ENCODE measurements at regions not wholly inside any gene's neighbourhood (a gene's known extent, or its start where the extent isn't known, plus 50 kb on each side); places are given as distances from the start of the nearest gene placed in this dataset.

GRCh38 chr2:60047944-60048525, 505.4 kb downstream of the BCL11A start (continued):
- TF ChIP-seq CHD7 (IDR thresholded peaks at IDR 0.05; ENCODE audit: insufficient replicate concordance, low read length) (no peak), EP300 (IDR thresholded peaks at IDR 0.05; ENCODE audit: borderline replicate concordance in 1 of 2, low read depth in 2 of 2, low read length in 2 of 2) (no peak), CBX8 (IDR thresholded peaks at IDR 0.05; ENCODE audit: borderline replicate concordance, low read depth, low read length) (no peak), KDM4A (IDR thresholded peaks at IDR 0.05; ENCODE audit: low read depth, low read length, severe bottlenecking) (no peak), GABPA (IDR thresholded peaks at IDR 0.05; ENCODE audit: borderline replicate concordance, insufficient read depth, low read length) (no peak), CREB1 (IDR thresholded peaks at IDR 0.05) (no peak), HDAC6 (IDR thresholded peaks at IDR 0.05; ENCODE audit: low read depth, low read length) (no peak)
